ENCODE measurements at regions not wholly inside any gene's neighbourhood (a gene's known extent, or its start where the extent isn't known, plus 50 kb on each side); places are given as distances from the start of the nearest gene placed in this dataset.

- Histone ChIP-seq H3K79me2 (ENCODE audit: insufficient read depth, low read length) (peaks cover 16% of the 10 kb centered on the region), H3K4me1 (ENCODE audit: control insufficient read depth in 1 of 2, insufficient read depth in 2 of 2, low read length in 2 of 2) (peaks cover 47 to 53% of the 10 kb centered on the region in 2 donors), H3K9me3 (replicated peaks in 1 of 2; ENCODE audit: control insufficient read depth in 1 of 2, insufficient read depth in 1 of 2, low read length in 2 of 2) (no peaks in the 10 kb centered on the region), H3K36me3 (replicated peaks in 1 of 2; ENCODE audit: control insufficient read depth in 1 of 2, insufficient read depth in 2 of 2, low read length in 2 of 2) (no peaks in the 10 kb centered on the region), H3K9ac (ENCODE audit: insufficient read depth, low read length, poor library complexity, severe bottlenecking) (no peak overlapping the region), H4K20me1 (ENCODE audit: insufficient read depth, low read length) (no peaks in the 10 kb centered on the region), H3K27me3 (ENCODE audit: control insufficient read depth in 2 of 2, insufficient read depth in 2 of 2, low read length in 2 of 2) (no peaks in the 10 kb centered on the region), H2AFZ (ENCODE audit: insufficient read depth, low read depth, low read length, poor library complexity, severe bottlenecking) (no peak overlapping the region), H3K27ac (ENCODE audit: low read depth in 1 of 2, low read length in 2 of 2) (peak overlapping the region in 1 of 2 donors; percentile 71), H3K4me2 (replicated peaks; ENCODE audit: extremely low read depth, low read length, poor library complexity, severe bottlenecking) (no peak overlapping the region), H3K4me3 (replicated peaks in 1 of 3; ENCODE audit: low read depth in 2 of 3, low read length in 3 of 3) (no peak overlapping the region)
- no peak for TF ChIP-seq CTCF (IDR thresholded peaks at IDR 0.05)
- H3K27me3 Mint-ChIP-seq (ENCODE audit: low read depth in 3 of 3) = no peaks in the 10 kb centered on the region
- H3K27ac Mint-ChIP-seq = peak overlapping the region in 1 of 7 donors; percentile 27
- no peak overlapping the region for H3K4me3 Mint-ChIP-seq
- H3K36me3 Mint-ChIP-seq = peaks cover 0 to 2% of the 10 kb centered on the region in 2 donors
- peaks cover 0 to 7% (median 0%) of the 10 kb centered on the region in 7 donors for H3K9me3 Mint-ChIP-seq
- intact Hi-C loops (cut with micrococcal nuclease) = no loop called here
- H3K4me1 Mint-ChIP-seq = peaks cover 51% of the 10 kb centered on the region
- WGBS (ENCODE audit: insufficient coverage) = no CpG with 5 or more reads among the region's 6 CpGs
- DNase-seq = peak in 1 of 3 donors; percentile 26
These were observed 168.3 kb downstream of the TMA16 start for GRCh38 chr4:163662768-163663167.

GRCh38 chr4:163663454-163664225 lies 169.2 kb downstream of the TMA16 start:
- no peak overlapping the region for H3K4me3 Mint-ChIP-seq
- WGBS (ENCODE audit: insufficient coverage) = no CpG with 5 or more reads among the region's 5 CpGs
- no peaks in the 10 kb centered on the region for H3K36me3 ChIP-seq (replicated peaks in 1 of 2; ENCODE audit: control insufficient read depth in 1 of 2, insufficient read depth in 2 of 2, low read length in 2 of 2)
- peaks cover 16% of the 10 kb centered on the region for H3K79me2 ChIP-seq (ENCODE audit: insufficient read depth, low read length)
- peak overlapping the region; percentile 70 to 90 (median 82) for H3K27ac Mint-ChIP-seq
- H3K4me1 ChIP-seq (ENCODE audit: control insufficient read depth in 1 of 2, insufficient read depth in 2 of 2, low read length in 2 of 2) = peaks cover 52 to 61% of the 10 kb centered on the region in 2 donors
- peaks cover 0 to 2% of the 10 kb centered on the region in 2 donors for H3K36me3 Mint-ChIP-seq
- peaks cover 0 to 5% (median 0%) of the 10 kb centered on the region in 7 donors for H3K9me3 Mint-ChIP-seq
- peaks cover 59% of the 10 kb centered on the region for H3K4me1 Mint-ChIP-seq
- H2AFZ ChIP-seq (ENCODE audit: insufficient read depth, low read depth, low read length, poor library complexity, severe bottlenecking) = peak overlapping the region; percentile 19
- no peaks in the 10 kb centered on the region for H3K9me3 ChIP-seq (replicated peaks in 1 of 2; ENCODE audit: control insufficient read depth in 1 of 2, insufficient read depth in 1 of 2, low read length in 2 of 2)
- no peaks in the 10 kb centered on the region for H4K20me1 ChIP-seq (ENCODE audit: insufficient read depth, low read length)
- intact Hi-C loops (cut with micrococcal nuclease) = no loop called here
- H3K4me2 ChIP-seq (replicated peaks; ENCODE audit: extremely low read depth, low read length, poor library complexity, severe bottlenecking) = peak overlapping the region; percentile 24
- peak; percentile 47 to 77 (median 51) for DNase-seq
- H3K4me3 ChIP-seq (replicated peaks in 1 of 3; ENCODE audit: low read depth in 2 of 3, low read length in 3 of 3) = peak overlapping the region in 1 of 3 experiments; percentile 10
- H3K27ac ChIP-seq (ENCODE audit: low read depth in 1 of 2, low read length in 2 of 2) = peak overlapping the region; percentile 71
- no peak for TF ChIP-seq CTCF (IDR thresholded peaks at IDR 0.05)
- no peak overlapping the region for H3K9ac ChIP-seq (ENCODE audit: insufficient read depth, low read length, poor library complexity, severe bottlenecking)
- H3K27me3 ChIP-seq (ENCODE audit: control insufficient read depth in 2 of 2, insufficient read depth in 2 of 2, low read length in 2 of 2) = no peaks in the 10 kb centered on the region
- H3K27me3 Mint-ChIP-seq (ENCODE audit: low read depth in 3 of 3) = no peaks in the 10 kb centered on the region

Measured in CD14-positive monocyte (primary cell).